B cell (primary cell): ENCODE measurements at regions not wholly inside any gene's neighbourhood (a gene's known extent, or its start where the extent isn't known, plus 50 kb on each side); places are given as distances from the start of the nearest gene placed in this dataset.

Experiments used
- ATAC-seq: fragments of 200-7000 bp; cut with Tn5 transposase; one replicate; pipeline ENCODE4 v1.10.0; 2021; ENCODE audit warnings: low read depth, mild to moderate bottlenecking, moderate number of reproducible peaks, moderate library complexity
- CTCF ChIA-PET: fragments of 350-600 bp; sonication (Branson Sonifier 250); formaldehyde crosslinking; loops from one replicate; lab custom pipeline; 2021; ENCODE audit warnings: antibody characterized with exemption, inconsistent platforms; lab: Charles Lee
- POLR2A ChIA-PET: fragments of 350-600 bp; sonication (Branson Sonifier 250); formaldehyde crosslinking; loops from one replicate; lab custom pipeline; 2021; ENCODE audit warnings: antibody characterized with exemption; lab: Charles Lee
- DNase-seq: peaks from one replicate; pipeline ENCODE4 v3.0.0; 2013
- H2AFZ ChIP-seq: 2 replicates; pipeline ENCODE4 v1.6.1; 2012; ENCODE audit warnings: mild to moderate bottlenecking, low read depth, low read length; ENCODE audit not compliant: insufficient read depth, poor library complexity, severe bottlenecking
- H3K27ac ChIP-seq, 2 donors: 1 replicate in 1 of 2; 2 replicates in 1 of 2; pipeline ENCODE4 v1.5.1; 2012 to 2013; ENCODE audit warnings: low read length in 2 of 2, mild to moderate bottlenecking in 2 of 2, moderate library complexity in 1 of 2
- H3K27me3 ChIP-seq, 4 experiments: fragments of 200-600 bp in 1 of 4; sonication (generic) in 1 of 4; replicated peaks in 1 of 4; 1 replicate in 2 of 4; 2 replicates in 2 of 4; pipeline versions ENCODE4 v1.6.1 to v1.7.0; 2013 to 2016; ENCODE audit warnings: low read length in 3 of 4, mild to moderate bottlenecking in 2 of 4, mixed read lengths in 1 of 4, moderate library complexity in 1 of 4; ENCODE audit not compliant: insufficient read depth in 4 of 4, control insufficient read depth in 3 of 4; ENCODE audit errors: control extremely low read depth in 1 of 4
- H3K36me3 ChIP-seq, 2 experiments: replicated peaks in 1 of 2; 1 replicate in 1 of 2; 2 replicates in 1 of 2; pipeline versions ENCODE4 v1.6.1 to v1.7.1; 2013; ENCODE audit warnings: low read length in 1 of 2; ENCODE audit not compliant: insufficient read depth in 2 of 2, control insufficient read depth in 1 of 2; ENCODE audit errors: control extremely low read depth in 1 of 2, extremely low read depth in 1 of 2
- H3K4me1 ChIP-seq, 2 donors: fragments of 200-600 bp in 1 of 2; sonication (generic) in 1 of 2; 1 replicate in 1 of 2; 2 replicates in 1 of 2; pipeline versions ENCODE4 v1.5.1 to v1.6.1; 2013 to 2017; ENCODE audit warnings: low read length in 2 of 2; ENCODE audit not compliant: control insufficient read depth in 2 of 2, insufficient read depth in 2 of 2
- H3K4me2 ChIP-seq: replicated peaks from 2 replicates; pipeline ENCODE3; 2012; ENCODE audit warnings: mild to moderate bottlenecking, low read depth, low read length; ENCODE audit not compliant: poor library complexity, severe bottlenecking
- H3K4me3 ChIP-seq, 5 experiments: fragments of 200-600 bp in 1 of 5; sonication (generic) in 1 of 5; 1 replicate in 3 of 5; 2 replicates in 2 of 5; pipeline versions ENCODE4 v1.5.1 to v1.7.0; 2011 to 2016; ENCODE audit warnings: low read length in 4 of 5, mild to moderate bottlenecking in 4 of 5, low read depth in 2 of 5, control low read depth in 1 of 5, moderate library complexity in 1 of 5; ENCODE audit not compliant: insufficient read depth in 1 of 5; ENCODE audit errors: control extremely low read depth in 1 of 5, extremely low read depth in 1 of 5
- H3K79me2 ChIP-seq: fragments of 200-600 bp; sonication (generic); one replicate; pipeline ENCODE4 v1.6.0; 2016; ENCODE audit warnings: low read length; ENCODE audit not compliant: control insufficient read depth, insufficient read depth
- H3K9ac ChIP-seq: fragments of 200-600 bp; sonication (generic); 2 replicates; pipeline ENCODE4 v1.6.1; 2017; ENCODE audit warnings: mild to moderate bottlenecking, low read length, moderate library complexity
- H3K9me3 ChIP-seq, 3 donors: one replicate each; pipeline versions ENCODE4 v1.6.1 to v1.7.1; 2013; ENCODE audit warnings: low read length in 2 of 3; ENCODE audit not compliant: control insufficient read depth in 2 of 3, insufficient read depth in 1 of 3; ENCODE audit errors: control extremely low read depth in 1 of 3
- H4K20me1 ChIP-seq: 2 replicates; pipeline ENCODE4 v1.6.0; 2012; ENCODE audit warnings: mild to moderate bottlenecking, low read length; ENCODE audit not compliant: insufficient read depth, control insufficient read depth, poor library complexity, severe bottlenecking
- H3K27ac Mint-ChIP-seq: one replicate; pipeline ENCODE4 v1.8.0; 2021; ENCODE audit warnings: mixed read lengths
- H3K27me3 Mint-ChIP-seq: one replicate; pipeline ENCODE4 v1.8.0; 2021; ENCODE audit warnings: mixed read lengths
- H3K4me1 Mint-ChIP-seq: one replicate; pipeline ENCODE4 v1.8.0; 2021; ENCODE audit warnings: mixed read lengths
- H3K4me3 Mint-ChIP-seq: one replicate; pipeline ENCODE4 v1.8.0; 2021; ENCODE audit warnings: mixed read lengths
- H3K9me3 Mint-ChIP-seq: one replicate; pipeline ENCODE4 v1.8.0; 2022; ENCODE audit warnings: mixed read lengths; ENCODE audit not compliant: insufficient read depth
- CTCF ChIP-seq: fragments of 200-600 bp; IDR thresholded peaks from one replicate; pipeline ENCODE4 v1.8.0; 2022; ENCODE audit warnings: antibody characterized with exemption, mild to moderate bottlenecking
- EZH2 ChIP-seq: IDR thresholded peaks from 2 replicates; pipeline ENCODE4 v1.6.1; 2012; ENCODE audit warnings: borderline replicate concordance, low read depth, mild to moderate bottlenecking, moderate library complexity, low read length; ENCODE audit not compliant: insufficient read depth, poor library complexity, severe bottlenecking
- WGBS: methylation state at CpG from one replicate; pipeline ENCODE4 v1.1.5; 2013; ENCODE audit warnings: missing lambda C conversion rate; ENCODE audit not compliant: insufficient coverage; 5-methylcytosine and 5-hydroxymethylcytosine counted together
- intact Hi-C: fragments of 100-400 bp; cut with micrococcal nuclease; formaldehyde crosslinking; loops from one replicate; pipeline ENCODE4 v1.10.0; 2022

GRCh38 chr5:175118700-175119309, 325.2 kb downstream of the DRD1 start:
- Mint-ChIP-seq H3K4me1 (no peaks in the 10 kb centered on the region), H3K9me3 (no peaks in the 10 kb centered on the region), H3K27ac (no peak overlapping the region), H3K4me3 (no peak overlapping the region), H3K27me3 (peaks cover 4% of the 10 kb centered on the region)
- H3K9me3 ChIP-seq: peaks cover 0 to 3% (median 0%) of the 10 kb centered on the region in 3 donors
- TF ChIP-seq EZH2 (no peak), CTCF (no peak)
- no peaks in the 10 kb centered on the region for H3K4me1 ChIP-seq
- H4K20me1 ChIP-seq: no peaks in the 10 kb centered on the region
- ChIA-PET POLR2A (no interaction called here), CTCF (no interaction called here)
- 75% methylated on average over 2 of the region's 3 CpGs for WGBS
- H3K4me2 ChIP-seq: no peak overlapping the region
- ATAC-seq (no peak), DNase-seq (no peak)
- H3K36me3 ChIP-seq: no peaks in the 10 kb centered on the region
- H3K4me3 ChIP-seq: no peak overlapping the region
- no peaks in the 10 kb centered on the region for H3K79me2 ChIP-seq
- no peak overlapping the region for H3K9ac ChIP-seq
- no peak overlapping the region for H3K27ac ChIP-seq
- H3K27me3 ChIP-seq: no peaks in the 10 kb centered on the region
- H2AFZ ChIP-seq: no peak overlapping the region
- intact Hi-C loops: no loop called here

GRCh38 chr5:175116466-175117048, 327.4 kb downstream of the DRD1 start:
- Mint-ChIP-seq H3K27ac (no peak overlapping the region), H3K9me3 (no peaks in the 10 kb centered on the region), H3K27me3 (peaks cover 4% of the 10 kb centered on the region), H3K4me1 (no peaks in the 10 kb centered on the region), H3K4me3 (no peak overlapping the region)
- Histone ChIP-seq H3K27me3 (no peaks in the 10 kb centered on the region), H4K20me1 (no peaks in the 10 kb centered on the region), H2AFZ (no peak overlapping the region), H3K36me3 (no peaks in the 10 kb centered on the region), H3K9ac (no peak overlapping the region), H3K4me3 (no peak overlapping the region), H3K4me1 (no peaks in the 10 kb centered on the region), H3K4me2 (no peak overlapping the region), H3K79me2 (no peaks in the 10 kb centered on the region), H3K27ac (no peak overlapping the region), H3K9me3 (no peaks in the 10 kb centered on the region)
- no peak for ATAC-seq
- TF ChIP-seq EZH2: no peak
- no peak for DNase-seq
- intact Hi-C loops: no loop called here
- ChIA-PET POLR2A (no interaction called here), CTCF (no interaction called here)
- 76% methylated on average over 2 of the region's 3 CpGs for WGBS
